Right lobe of liver (tissue), 6 donors: ENCODE measurements at regions not wholly inside any gene's neighbourhood (a gene's known extent, or its start where the extent isn't known, plus 50 kb on each side); places are given as distances from the start of the nearest gene placed in this dataset.

Experiments used
- ATAC-seq, 4 donors: fragments of 200-7000 bp; cut with Tn5 transposase; one replicate each; pipeline ENCODE4 v1.9.1; 2020; ENCODE audit warnings: mild to moderate bottlenecking in 4 of 4, moderate library complexity in 4 of 4
- DNase-seq, 3 donors: peaks; one replicate each; pipeline ENCODE4 v3.0.0-alpha.2; 2020
- H3K27ac ChIP-seq, 3 donors: fragments of 200-600 bp; one replicate each; pipeline ENCODE4 v1.8.0; 2022
- H3K27me3 ChIP-seq, 2 donors: fragments of 200-600 bp; one replicate each; pipeline ENCODE4 v1.8.0; 2022
- H3K36me3 ChIP-seq, 4 donors: fragments of 200-600 bp; sonication (generic) in 1 of 4; one replicate each; pipeline versions ENCODE4 v1.5.1 to v1.8.0; 2017 to 2022; ENCODE audit warnings: control low read depth in 1 of 4
- H3K4me1 ChIP-seq, 4 donors: fragments of 200-600 bp; sonication (generic) in 1 of 4; one replicate each; pipeline versions ENCODE4 v1.5.1 to v1.8.0; 2017 to 2022; ENCODE audit warnings: control low read depth in 1 of 4
- H3K4me3 ChIP-seq, 3 donors: fragments of 200-600 bp; one replicate each; pipeline ENCODE4 v1.8.0; 2022
- H3K9me3 ChIP-seq, 4 donors: fragments of 200-600 bp; sonication (generic) in 1 of 4; one replicate each; pipeline versions ENCODE4 v1.5.1 to v1.8.0; 2017 to 2022; ENCODE audit warnings: control low read depth in 1 of 4
- POLR2A ChIP-seq: fragments of 450-650 bp; IDR thresholded peaks from one replicate; pipeline ENCODE4 v1.6.1; 2017; ENCODE audit warnings: antibody characterized with exemption, mild to moderate bottlenecking
- WGBS: methylation state at CpG from one replicate; pipeline ENCODE4 v1.1.6; 2018; ENCODE audit warnings: low coverage, low lambda C conversion rate; ENCODE audit not compliant: insufficient coverage; ENCODE audit errors: missing lambda C conversion rate; 5-methylcytosine and 5-hydroxymethylcytosine counted together
- intact Hi-C, 2 donors: fragments of 100-400 bp; cut with DNase I; formaldehyde crosslinking; loops; one replicate each; pipeline versions ENCODE4 v1.11.2 to v1.14.1; 2022
- TF ChIP-seq, protein P1 (sequence below), 4 donors: fragments of 200-600 bp in 3 of 4; fragments of 450-650 bp in 1 of 4; IDR thresholded peaks; one replicate each; pipeline versions ENCODE4 v1.5.1 to v1.8.0; 2016 to 2022; ENCODE audit warnings: antibody characterized with exemption in 4 of 4, mild to moderate bottlenecking in 2 of 4
- donor health status: DM: no; HTN: yes; CAD: no.
- donor health status: DM: no; HTN: no; CAD: no.
- donor health status: DM: no; HTN: no; CAD: no.
- donor health status: DM: no; HTN: yes; CAD: no.
- donor health status: DM: no; HTN: yes; CAD: no.

DNA sequence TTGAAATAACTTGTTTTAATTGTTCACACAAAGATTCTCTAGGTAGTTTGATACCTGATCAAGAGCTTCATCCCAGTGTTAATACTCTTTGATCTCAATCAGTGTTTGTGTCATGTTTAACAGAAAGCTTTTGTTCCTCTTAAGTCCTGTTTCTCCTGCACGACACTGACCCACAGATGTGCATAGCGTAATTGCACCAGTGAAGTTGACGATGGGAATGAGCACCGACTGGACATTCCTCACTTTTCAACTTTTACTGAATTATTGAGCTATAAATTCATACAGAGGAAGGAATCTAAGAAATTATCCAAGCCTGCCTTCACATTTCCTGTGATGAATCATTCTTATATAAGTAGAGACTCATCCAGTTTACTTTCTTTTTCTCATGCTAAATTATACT is 878.7 kb upstream of the TENM3 start:
- DNase-seq: no peak
- Histone ChIP-seq H3K9me3 (no peaks in the 10 kb centered on the region), H3K27me3 (no peaks in the 10 kb centered on the region), H3K36me3 (no peaks in the 10 kb centered on the region), H3K27ac (no peak overlapping the region), H3K4me3 (no peak overlapping the region), H3K4me1 (no peaks in the 10 kb centered on the region)
- TF ChIP-seq, protein P1, sequence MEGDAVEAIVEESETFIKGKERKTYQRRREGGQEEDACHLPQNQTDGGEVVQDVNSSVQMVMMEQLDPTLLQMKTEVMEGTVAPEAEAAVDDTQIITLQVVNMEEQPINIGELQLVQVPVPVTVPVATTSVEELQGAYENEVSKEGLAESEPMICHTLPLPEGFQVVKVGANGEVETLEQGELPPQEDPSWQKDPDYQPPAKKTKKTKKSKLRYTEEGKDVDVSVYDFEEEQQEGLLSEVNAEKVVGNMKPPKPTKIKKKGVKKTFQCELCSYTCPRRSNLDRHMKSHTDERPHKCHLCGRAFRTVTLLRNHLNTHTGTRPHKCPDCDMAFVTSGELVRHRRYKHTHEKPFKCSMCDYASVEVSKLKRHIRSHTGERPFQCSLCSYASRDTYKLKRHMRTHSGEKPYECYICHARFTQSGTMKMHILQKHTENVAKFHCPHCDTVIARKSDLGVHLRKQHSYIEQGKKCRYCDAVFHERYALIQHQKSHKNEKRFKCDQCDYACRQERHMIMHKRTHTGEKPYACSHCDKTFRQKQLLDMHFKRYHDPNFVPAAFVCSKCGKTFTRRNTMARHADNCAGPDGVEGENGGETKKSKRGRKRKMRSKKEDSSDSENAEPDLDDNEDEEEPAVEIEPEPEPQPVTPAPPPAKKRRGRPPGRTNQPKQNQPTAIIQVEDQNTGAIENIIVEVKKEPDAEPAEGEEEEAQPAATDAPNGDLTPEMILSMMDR (IDR thresholded peaks at IDR 0.05): no peak
- TF ChIP-seq POLR2A: no peak
- 33% methylated on average over 4 of the region's 4 CpGs for WGBS
- intact Hi-C loops: no loop called here
- ATAC-seq: no peak

DNA sequence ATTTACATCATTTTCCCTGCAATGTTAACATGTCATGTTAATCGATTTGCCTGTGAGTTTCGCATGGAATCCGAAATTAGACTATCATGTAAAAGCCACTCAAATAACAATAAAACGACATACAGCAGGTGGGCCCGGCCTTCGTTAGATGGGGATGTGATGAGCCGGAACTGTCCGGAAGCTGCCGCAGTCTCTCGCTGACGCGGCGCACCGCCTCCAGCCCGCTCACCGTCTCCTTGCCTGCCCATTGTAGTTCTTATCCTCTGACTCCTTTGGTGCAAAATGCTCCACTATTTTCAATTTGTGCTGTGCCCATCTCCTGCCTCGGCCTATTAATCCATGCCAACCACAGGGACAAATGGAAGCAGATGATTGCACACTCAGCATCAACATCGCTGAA is 877.5 kb upstream of the TENM3 start:
- WGBS: 75% methylated on average over 9 of the region's 18 CpGs
- no peaks in the 10 kb centered on the region for H3K4me1 ChIP-seq
- ATAC-seq: no peak

DNA sequence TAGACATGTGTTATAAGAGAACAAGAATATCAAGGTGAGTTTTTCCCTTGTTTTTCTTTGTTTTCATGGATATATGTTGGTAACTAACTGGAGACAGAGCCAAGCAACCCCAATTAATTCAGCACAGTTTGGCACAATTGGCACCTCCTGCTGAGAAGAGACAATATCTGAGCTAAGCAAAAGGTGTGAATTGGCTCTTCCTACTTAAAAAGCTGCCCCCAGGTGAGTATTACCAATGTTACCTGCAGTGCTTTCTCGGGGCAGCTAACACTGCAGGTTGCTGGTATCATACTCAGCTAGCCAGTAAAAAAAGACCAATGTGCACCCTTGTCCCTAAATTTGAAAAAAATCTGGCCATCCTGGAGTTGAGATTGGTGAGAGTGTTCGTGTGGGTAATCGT is 871.2 kb upstream of the TENM3 start:
- Histone ChIP-seq H3K27me3 (no peaks in the 10 kb centered on the region), H3K27ac (no peak overlapping the region), H3K36me3 (no peaks in the 10 kb centered on the region), H3K4me1 (no peaks in the 10 kb centered on the region), H3K4me3 (no peak overlapping the region), H3K9me3 (no peaks in the 10 kb centered on the region)
- intact Hi-C loops: no loop called here
- DNase-seq (no peak), ATAC-seq (no peak)
- no peak for TF ChIP-seq POLR2A
- TF ChIP-seq, protein P1 (IDR thresholded peaks at IDR 0.05): no peak
- 24% methylated on average over 3 of the region's 3 CpGs for WGBS

More for the DNA sequence above, 877.5 kb upstream of the TENM3 start:
- H3K27ac ChIP-seq: no peak overlapping the region
- no peaks in the 10 kb centered on the region for H3K9me3 ChIP-seq
- no peaks in the 10 kb centered on the region for H3K36me3 ChIP-seq
- H3K4me3 ChIP-seq: no peak overlapping the region
- intact Hi-C loops: no loop called here
- TF ChIP-seq, protein P1 (IDR thresholded peaks at IDR 0.05): no peak
- no peak for TF ChIP-seq POLR2A
- no peaks in the 10 kb centered on the region for H3K27me3 ChIP-seq
- DNase-seq: no peak

DNA sequence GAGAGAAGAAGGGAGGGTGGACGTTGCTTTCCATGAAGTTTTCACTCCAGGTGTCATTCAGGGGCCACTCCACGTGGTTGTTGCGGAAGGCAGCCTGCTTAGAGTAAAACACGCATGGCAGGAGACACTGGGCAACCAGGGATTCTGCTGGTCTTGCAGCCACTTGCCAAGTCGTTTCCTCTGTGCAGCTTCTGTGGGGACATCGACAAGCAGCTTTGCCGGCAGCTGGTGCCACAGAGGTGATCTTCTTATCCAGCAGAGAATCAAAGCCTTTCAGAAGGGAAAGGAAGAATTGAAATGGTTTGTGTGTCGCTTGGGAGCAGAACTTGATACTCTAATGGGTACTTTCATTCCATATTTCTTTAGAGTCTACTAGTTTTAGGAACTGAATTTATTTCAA is 867.1 kb upstream of the TENM3 start:
- no peak overlapping the region for H3K4me3 ChIP-seq
- no peaks in the 10 kb centered on the region for H3K27me3 ChIP-seq
- TF ChIP-seq, protein P1 (IDR thresholded peaks at IDR 0.05): no peak
- TF ChIP-seq POLR2A: no peak
- intact Hi-C loops: no loop called here
- DNase-seq: no peak
- no peaks in the 10 kb centered on the region for H3K4me1 ChIP-seq
- no peak overlapping the region for H3K27ac ChIP-seq
- ATAC-seq: no peak
- no peaks in the 10 kb centered on the region for H3K9me3 ChIP-seq
- H3K36me3 ChIP-seq: no peaks in the 10 kb centered on the region
- 68% methylated on average over 7 of the region's 8 CpGs for WGBS

DNA sequence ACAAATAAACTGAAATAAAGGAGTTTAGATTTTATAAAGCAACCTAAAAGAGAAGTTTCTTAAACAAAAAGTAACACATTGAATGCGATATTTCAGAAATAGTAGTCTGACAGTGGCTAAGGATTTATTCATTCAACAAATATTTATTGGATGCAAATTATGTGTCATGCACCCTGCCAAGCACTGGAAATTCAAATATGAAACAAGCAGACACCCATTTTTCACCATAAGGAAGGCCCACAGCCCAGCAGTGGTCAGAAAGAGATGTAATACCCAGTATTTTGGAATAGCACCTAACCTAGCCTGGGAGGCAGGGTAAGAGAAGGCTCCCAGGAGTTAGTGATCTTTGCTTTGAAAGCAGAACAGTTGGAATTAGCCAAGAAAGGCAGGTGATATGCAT is 855.1 kb upstream of the TENM3 start:
- ATAC-seq: no peak
- no peaks in the 10 kb centered on the region for H3K4me1 ChIP-seq
- H3K4me3 ChIP-seq: no peak overlapping the region

More for the DNA sequence above, 855.1 kb upstream of the TENM3 start:
- Histone ChIP-seq H3K27me3 (no peaks in the 10 kb centered on the region), H3K9me3 (no peaks in the 10 kb centered on the region), H3K27ac (no peak overlapping the region), H3K36me3 (no peaks in the 10 kb centered on the region)
- intact Hi-C loops: no loop called here
- 65% methylated on average over 1 of the region's 1 CpG for WGBS
- TF ChIP-seq, protein P1 (IDR thresholded peaks at IDR 0.05): no peak
- no peak for TF ChIP-seq POLR2A
- no peak for DNase-seq
